HG03039 (cell line): ENCODE measurements at regions not wholly inside any gene's neighbourhood (a gene's known extent, or its start where the extent isn't known, plus 50 kb on each side); places are given as distances from the start of the nearest gene placed in this dataset.

Experiments used
- ATAC-seq: cut with Tn5 transposase; IDR thresholded peaks from one replicate; pipeline ENCODE4 v1.9.1; 2021; ENCODE audit warnings: mild to moderate bottlenecking, moderate library complexity; ENCODE audit not compliant: unreplicated experiment

DNA sequence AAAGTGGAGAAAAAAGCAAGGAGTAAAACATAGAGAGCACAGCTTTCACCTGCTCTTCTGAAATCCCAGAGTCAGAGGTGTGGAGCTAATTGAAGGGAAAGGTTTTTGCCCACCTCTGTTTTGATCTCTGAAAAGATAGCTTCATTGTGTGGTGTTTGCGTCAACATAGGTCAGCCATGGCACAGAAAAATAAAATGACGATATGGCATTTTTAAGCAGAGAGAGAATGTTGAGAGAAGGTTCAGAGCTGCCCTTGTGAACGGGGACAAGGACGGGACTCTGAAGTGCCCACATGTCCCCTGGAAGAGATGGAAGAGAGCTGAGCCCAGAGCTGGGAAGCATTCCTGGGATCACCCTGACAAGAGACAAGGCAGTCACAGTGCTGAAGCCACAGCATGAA lies 249.4 kb upstream of the PLSCR5 start:
- ATAC-seq: no peak

- ATAC-seq: no peak
Observed at GRCh38 chr3:146851665-146852064, 246.5 kb upstream of the PLSCR5 start.

DNA sequence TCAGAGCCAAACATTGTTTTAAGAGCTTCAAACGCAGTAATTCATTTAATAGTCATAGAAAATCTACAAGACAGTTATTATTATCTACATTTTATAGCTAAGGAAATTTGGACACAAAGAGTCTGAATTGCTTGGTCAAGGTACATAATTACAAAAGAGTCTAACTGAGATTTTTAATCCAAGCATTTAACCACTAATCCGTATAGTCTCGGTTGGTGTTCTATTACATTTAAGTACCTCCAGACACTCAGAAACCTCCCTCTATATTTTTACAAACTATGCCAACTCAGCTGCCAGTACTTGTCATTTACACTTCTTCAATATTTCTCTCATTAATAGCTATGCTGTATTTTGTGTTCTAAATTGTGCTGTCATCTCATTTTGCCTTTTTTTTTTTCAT lies 240.2 kb upstream of the PLSCR5 start:
- ATAC-seq: no peak

- no peak for ATAC-seq
Observed at GRCh38 chr3:146843476-146843875, 238.3 kb upstream of the PLSCR5 start.

DNA sequence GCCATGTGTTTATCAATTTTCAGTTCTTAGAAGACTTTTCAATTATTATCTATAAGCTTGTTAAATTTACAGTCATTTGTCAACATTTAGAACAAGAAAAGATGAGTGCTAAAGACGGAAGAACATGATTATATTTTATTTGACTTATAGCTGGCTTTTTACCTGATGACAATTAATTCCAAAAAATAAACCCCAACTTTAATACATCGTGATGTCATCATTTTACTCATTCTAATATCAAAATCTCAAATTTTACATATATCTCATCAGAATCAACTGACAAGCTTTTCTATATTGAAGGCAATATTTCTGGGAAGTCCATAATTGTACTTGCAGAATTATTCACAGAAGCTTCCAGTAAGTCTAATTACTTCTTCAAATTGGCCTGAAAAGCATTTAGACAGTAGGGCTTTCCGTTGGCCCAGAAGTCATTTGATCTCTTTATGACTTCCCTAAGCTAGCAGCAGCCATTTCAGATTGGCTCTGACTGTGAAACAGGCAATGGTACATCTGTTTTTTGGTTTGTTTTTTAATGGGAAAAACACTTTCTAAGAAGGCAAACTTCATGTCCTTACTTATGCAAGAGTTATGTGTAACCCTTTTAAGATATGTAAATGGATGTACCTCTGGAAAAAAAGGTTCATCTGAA lies 234.7 kb upstream of the PLSCR5 start:
- ATAC-seq: no peak

- ATAC-seq: no peak
Observed at GRCh38 chr3:146838221-146838620, 233.1 kb upstream of the PLSCR5 start.

GRCh38 chr3:146834917-146835316 lies 229.8 kb upstream of the PLSCR5 start:
- no peak for ATAC-seq

DNA sequence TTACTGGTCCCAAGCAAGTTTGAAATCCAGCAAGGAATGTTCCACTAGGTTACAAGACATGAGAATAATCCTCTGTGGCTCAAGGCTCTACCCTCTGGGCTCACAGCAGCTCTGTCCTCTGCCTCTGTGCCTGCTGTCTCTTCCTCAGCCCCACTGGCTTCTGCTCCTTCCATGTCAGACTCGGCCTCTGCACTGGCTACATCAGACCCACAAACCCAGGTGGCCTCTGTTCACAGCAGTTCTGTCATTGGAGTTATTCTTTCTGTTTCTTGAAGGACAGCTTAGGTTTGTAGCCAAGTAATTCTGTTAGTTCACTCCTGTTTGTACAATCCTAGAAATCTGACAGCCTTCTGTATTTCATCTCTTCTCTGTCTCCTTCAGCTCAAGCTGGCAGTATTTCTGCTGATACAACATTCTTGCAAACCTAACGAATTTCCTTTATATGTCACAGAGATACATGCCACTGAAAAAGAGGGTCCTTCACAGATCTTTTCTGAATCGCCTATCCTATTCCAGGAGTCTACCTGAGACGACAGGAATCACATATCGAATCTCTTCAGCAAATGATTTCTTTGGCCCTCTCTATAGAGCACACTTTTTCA lies 227.8 kb upstream of the PLSCR5 start:
- ATAC-seq: no peak

GRCh38 chr3:146831659-146832058 lies 226.5 kb upstream of the PLSCR5 start:
- no peak for ATAC-seq

DNA sequence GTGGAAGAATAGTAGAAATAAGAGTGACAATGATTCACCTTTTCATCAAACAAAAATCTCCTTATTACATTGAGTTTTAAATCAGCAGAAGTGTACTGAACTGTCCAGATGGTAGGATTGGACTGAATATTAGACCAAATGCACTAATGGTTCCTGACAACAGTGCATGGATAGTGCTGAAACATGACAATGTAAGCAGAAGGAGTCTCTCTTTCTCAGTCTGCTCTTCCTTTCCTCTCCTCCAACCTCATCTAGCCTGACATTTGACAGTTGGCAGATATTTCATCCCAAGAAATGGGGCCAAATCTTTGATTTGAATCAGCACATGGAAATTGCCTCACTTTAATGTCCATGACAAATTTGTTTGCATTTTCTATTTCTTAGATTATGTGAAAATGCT lies 225.1 kb upstream of the PLSCR5 start:
- ATAC-seq: no peak

DNA sequence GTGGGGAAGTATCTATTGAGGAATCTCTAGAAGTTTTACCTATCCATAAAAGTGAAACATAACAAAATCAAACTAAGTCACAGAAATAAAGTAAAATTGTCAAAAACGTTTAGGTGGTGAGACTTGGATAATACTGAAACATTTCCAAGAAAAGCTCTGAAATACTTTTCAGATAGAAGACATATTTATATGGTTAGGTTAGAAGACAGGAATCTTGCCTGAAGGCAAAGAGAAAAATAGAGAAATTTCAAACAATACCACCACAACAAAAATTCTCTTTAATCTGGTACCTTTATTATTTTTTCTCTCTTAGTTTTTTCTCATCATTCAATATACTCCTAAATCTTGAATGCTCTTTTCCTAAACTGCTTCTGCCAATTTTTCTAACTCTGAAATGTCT lies 222.7 kb upstream of the PLSCR5 start:
- ATAC-seq: no peak

DNA sequence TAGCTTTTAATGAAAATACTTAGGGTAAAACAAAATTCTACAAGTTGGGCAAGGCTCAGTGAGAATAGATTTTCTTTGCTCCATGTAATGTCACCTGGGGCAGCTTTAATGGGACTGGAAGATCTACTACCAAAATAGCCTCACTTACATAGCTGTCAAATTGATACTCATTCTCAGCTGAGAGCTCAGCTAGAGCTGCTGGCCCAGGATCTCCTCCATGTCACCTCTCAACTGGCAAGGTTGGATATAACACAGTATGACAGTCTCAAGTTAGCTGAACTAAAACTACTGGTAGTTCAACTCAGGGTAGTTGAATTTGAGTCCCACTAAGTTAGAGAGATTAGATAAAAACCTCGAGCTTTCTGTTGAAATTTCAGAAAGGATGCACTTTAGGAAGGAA lies 218.5 kb upstream of the PLSCR5 start:
- ATAC-seq: no peak

GRCh38 chr3:146818866-146819265 lies 213.7 kb upstream of the PLSCR5 start:
- no peak for ATAC-seq

DNA sequence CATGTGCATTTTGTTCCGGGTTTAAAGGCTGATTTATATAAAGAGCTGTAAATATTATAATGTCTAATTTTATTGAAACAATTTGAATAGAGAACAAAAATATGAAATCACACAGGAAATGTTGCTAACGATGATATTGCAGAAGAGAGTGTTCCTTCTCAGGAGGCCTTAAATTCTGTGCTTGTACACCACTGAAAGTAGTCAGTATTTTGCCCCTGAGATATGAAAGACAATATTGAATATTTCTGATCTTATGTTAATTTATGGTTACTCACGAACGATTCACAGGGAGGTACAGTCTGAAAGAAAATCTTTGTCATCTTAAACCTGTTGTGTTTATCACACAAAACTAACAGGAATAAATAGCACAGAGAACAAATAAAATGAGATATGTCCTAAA lies 213.2 kb upstream of the PLSCR5 start:
- ATAC-seq: no peak

- no peak for ATAC-seq
Observed at GRCh38 chr3:146817704-146818103, 212.6 kb upstream of the PLSCR5 start.

- ATAC-seq: no peak
Observed at GRCh38 chr3:146814601-146815315, 209.6 kb upstream of the PLSCR5 start.

DNA sequence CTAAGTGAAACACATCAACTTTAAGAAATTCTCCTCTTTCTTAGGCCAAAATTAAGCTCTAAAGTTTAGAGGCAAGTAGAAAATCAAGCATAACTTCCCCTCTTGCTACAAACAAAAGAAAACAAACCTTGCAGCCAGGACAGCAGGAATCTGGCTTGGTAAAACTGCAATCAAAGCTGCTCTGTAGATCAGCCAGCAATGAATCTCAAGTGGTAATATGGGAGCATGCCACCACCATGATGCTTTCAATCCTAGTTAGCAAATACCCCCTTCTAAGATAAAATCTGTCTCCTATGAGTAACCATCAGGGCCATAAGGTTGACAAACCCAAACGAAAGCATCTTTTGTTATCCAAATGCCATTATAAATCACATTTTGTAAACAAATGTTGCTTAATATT lies 208.3 kb upstream of the PLSCR5 start:
- no peak for ATAC-seq

GRCh38 chr3:146803745-146804144 lies 198.6 kb upstream of the PLSCR5 start:
- ATAC-seq: no peak

DNA sequence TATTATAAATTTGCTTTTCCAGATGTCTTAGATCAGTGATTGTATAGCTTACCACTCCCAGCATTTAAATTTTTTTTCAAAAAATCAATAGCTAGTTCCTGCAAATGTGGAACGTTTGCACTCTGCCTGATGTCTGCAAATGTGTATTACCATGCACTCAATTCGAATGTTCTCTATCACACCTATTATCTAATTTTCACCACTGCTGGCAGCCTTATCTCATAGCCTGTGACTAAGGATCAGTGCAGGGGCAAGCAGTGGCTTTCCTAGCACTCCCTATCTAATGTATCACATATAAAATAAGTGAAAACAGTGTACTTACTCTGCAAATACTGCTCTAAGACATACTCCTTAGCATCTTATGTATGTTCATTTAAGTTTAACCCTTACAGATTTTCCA lies 196.3 kb upstream of the PLSCR5 start:
- no peak for ATAC-seq

DNA sequence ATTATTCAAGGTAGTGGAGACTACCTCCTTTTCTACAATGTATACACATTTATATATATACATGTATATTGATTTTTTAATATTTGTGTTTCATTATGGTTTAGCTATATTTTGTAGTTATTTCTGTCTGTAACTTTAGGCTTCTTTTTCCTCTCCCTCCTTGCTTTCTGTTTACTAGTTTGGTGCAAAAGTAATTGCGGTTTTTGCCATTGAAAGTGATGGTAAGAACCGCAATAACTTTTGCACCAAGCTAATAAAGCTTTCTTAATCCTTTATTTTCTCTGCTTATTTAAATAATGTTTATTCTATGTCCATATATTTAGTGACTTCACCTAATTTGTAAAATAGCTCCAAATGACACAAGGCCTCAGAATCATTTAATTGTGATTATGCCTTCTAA lies 195.3 kb upstream of the PLSCR5 start:
- ATAC-seq: no peak

- no peak for ATAC-seq
Observed at GRCh38 chr3:146796078-146796477, 190.9 kb upstream of the PLSCR5 start.

- no peak for ATAC-seq
Observed at GRCh38 chr3:146783446-146783845, 178.3 kb upstream of the PLSCR5 start.
